H1 (cell line): ENCODE measurements at regions not wholly inside any gene's neighbourhood (a gene's known extent, or its start where the extent isn't known, plus 50 kb on each side); places are given as distances from the start of the nearest gene placed in this dataset.

Experiments
- BCL11A ChIP-seq, 2 experiments: IDR thresholded peaks; one replicate each; pipeline ENCODE4 v1.6.1; 2011; ENCODE audit warnings: low read depth in 2 of 2, low read length in 2 of 2, mild to moderate bottlenecking in 2 of 2
- BRCA1 ChIP-seq: IDR thresholded peaks from 2 replicates; pipeline ENCODE4 v1.6.1; 2012; ENCODE audit warnings: low read depth, low read length, improper control_type of control experiment
- CBX8 ChIP-seq: fragments of 300-800, 300-1000 bp; sonication (generic); IDR thresholded peaks from 2 replicates; pipeline ENCODE4 v1.7.1; 2016; ENCODE audit warnings: low read depth, low read length, borderline replicate concordance
- EGR1 ChIP-seq: IDR thresholded peaks from 2 replicates; pipeline ENCODE4 v1.6.1; 2011; ENCODE audit warnings: low read depth, low read length, borderline replicate concordance
- EZH2 ChIP-seq: fragments of 200-600 bp; sonication (generic); IDR thresholded peaks from 2 replicates; pipeline ENCODE4 v1.7.1; 2012; ENCODE audit warnings: low read depth, mild to moderate bottlenecking, moderate library complexity, low read length, inconsistent platforms; ENCODE audit not compliant: severe bottlenecking
- JUN ChIP-seq: IDR thresholded peaks from 2 replicates; pipeline ENCODE4 v1.6.1; 2011; ENCODE audit warnings: low read depth, mild to moderate bottlenecking, improper control_type of control experiment, low read length
- SIRT6 ChIP-seq: IDR thresholded peaks from one replicate; pipeline ENCODE4 v1.7.1; 2012; ENCODE audit warnings: low read length, inconsistent platforms
- SP1 ChIP-seq: IDR thresholded peaks from 2 replicates; pipeline ENCODE4 v1.6.1; 2011; ENCODE audit warnings: low read depth, low read length
- TF ChIP-seq, protein P1 (sequence below): fragments of 300-600 bp; sonication (generic); IDR thresholded peaks from 2 replicates; pipeline ENCODE4 v1.7.1; 2012; ENCODE audit warnings: low read length, moderate library complexity, mild to moderate bottlenecking, inconsistent platforms; ENCODE audit not compliant: insufficient replicate concordance
- TF ChIP-seq, protein P2 (sequence below): IDR thresholded peaks from 2 replicates; pipeline ENCODE4 v1.6.1; 2012; ENCODE audit warnings: inconsistent platforms

DNA sequence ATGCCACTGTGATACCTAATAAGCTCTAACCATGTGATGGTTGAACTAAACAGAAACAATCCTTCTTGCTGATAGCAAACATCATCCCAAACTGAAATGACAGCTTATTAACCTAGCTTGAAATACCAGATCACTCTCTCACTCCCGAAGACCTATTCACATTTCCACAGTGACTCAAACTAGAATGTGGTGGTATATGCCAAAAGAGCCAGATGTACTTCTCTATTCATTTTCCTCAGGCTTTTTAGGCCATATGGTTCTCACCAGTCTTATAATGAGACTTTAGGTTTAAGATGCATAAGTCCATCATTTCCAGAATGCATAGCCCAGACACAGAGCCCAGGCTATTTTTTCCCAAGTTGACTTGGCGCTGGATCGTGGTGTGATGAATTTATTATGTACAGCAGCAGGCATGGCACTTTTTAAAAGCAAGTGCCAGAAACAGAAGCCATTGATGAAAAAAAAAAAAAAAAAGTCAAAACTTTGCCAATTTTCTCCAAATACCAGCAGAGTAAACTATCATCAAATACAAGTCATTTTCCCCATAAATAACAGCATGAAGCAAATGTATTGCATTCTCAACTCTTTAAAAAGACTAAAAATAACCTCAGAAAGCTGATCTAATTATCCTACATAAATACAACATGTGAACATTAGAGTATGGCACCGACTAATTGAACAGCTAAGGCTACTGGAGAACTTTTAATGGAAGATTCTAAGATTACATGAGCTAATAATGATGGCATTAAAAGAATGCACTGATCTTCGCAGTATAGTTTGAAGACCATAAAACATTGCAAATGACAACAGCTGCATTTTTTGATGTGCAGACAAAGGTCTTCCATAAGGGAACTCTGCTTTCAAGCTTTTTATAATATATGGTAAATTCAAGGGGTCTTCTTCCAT lies 365.4 kb downstream of the LRRIQ3 start (continued):
- TF ChIP-seq, protein P1, sequence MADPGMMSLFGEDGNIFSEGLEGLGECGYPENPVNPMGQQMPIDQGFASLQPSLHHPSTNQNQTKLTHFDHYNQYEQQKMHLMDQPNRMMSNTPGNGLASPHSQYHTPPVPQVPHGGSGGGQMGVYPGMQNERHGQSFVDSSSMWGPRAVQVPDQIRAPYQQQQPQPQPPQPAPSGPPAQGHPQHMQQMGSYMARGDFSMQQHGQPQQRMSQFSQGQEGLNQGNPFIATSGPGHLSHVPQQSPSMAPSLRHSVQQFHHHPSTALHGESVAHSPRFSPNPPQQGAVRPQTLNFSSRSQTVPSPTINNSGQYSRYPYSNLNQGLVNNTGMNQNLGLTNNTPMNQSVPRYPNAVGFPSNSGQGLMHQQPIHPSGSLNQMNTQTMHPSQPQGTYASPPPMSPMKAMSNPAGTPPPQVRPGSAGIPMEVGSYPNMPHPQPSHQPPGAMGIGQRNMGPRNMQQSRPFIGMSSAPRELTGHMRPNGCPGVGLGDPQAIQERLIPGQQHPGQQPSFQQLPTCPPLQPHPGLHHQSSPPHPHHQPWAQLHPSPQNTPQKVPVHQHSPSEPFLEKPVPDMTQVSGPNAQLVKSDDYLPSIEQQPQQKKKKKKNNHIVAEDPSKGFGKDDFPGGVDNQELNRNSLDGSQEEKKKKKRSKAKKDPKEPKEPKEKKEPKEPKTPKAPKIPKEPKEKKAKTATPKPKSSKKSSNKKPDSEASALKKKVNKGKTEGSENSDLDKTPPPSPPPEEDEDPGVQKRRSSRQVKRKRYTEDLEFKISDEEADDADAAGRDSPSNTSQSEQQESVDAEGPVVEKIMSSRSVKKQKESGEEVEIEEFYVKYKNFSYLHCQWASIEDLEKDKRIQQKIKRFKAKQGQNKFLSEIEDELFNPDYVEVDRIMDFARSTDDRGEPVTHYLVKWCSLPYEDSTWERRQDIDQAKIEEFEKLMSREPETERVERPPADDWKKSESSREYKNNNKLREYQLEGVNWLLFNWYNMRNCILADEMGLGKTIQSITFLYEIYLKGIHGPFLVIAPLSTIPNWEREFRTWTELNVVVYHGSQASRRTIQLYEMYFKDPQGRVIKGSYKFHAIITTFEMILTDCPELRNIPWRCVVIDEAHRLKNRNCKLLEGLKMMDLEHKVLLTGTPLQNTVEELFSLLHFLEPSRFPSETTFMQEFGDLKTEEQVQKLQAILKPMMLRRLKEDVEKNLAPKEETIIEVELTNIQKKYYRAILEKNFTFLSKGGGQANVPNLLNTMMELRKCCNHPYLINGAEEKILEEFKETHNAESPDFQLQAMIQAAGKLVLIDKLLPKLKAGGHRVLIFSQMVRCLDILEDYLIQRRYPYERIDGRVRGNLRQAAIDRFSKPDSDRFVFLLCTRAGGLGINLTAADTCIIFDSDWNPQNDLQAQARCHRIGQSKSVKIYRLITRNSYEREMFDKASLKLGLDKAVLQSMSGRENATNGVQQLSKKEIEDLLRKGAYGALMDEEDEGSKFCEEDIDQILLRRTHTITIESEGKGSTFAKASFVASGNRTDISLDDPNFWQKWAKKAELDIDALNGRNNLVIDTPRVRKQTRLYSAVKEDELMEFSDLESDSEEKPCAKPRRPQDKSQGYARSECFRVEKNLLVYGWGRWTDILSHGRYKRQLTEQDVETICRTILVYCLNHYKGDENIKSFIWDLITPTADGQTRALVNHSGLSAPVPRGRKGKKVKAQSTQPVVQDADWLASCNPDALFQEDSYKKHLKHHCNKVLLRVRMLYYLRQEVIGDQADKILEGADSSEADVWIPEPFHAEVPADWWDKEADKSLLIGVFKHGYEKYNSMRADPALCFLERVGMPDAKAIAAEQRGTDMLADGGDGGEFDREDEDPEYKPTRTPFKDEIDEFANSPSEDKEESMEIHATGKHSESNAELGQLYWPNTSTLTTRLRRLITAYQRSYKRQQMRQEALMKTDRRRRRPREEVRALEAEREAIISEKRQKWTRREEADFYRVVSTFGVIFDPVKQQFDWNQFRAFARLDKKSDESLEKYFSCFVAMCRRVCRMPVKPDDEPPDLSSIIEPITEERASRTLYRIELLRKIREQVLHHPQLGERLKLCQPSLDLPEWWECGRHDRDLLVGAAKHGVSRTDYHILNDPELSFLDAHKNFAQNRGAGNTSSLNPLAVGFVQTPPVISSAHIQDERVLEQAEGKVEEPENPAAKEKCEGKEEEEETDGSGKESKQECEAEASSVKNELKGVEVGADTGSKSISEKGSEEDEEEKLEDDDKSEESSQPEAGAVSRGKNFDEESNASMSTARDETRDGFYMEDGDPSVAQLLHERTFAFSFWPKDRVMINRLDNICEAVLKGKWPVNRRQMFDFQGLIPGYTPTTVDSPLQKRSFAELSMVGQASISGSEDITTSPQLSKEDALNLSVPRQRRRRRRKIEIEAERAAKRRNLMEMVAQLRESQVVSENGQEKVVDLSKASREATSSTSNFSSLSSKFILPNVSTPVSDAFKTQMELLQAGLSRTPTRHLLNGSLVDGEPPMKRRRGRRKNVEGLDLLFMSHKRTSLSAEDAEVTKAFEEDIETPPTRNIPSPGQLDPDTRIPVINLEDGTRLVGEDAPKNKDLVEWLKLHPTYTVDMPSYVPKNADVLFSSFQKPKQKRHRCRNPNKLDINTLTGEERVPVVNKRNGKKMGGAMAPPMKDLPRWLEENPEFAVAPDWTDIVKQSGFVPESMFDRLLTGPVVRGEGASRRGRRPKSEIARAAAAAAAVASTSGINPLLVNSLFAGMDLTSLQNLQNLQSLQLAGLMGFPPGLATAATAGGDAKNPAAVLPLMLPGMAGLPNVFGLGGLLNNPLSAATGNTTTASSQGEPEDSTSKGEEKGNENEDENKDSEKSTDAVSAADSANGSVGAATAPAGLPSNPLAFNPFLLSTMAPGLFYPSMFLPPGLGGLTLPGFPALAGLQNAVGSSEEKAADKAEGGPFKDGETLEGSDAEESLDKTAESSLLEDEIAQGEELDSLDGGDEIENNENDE: no peak
- TF ChIP-seq SIRT6 (no peak), BCL11A (IDR thresholded peaks at IDR 0.05; ENCODE audit: low read depth in 2 of 2, low read length in 2 of 2) (no peak), EZH2 (no peak), BRCA1 (no peak), EGR1 (no peak), SP1 (no peak), JUN (no peak), CBX8 (no peak)
- TF ChIP-seq, protein P2, sequence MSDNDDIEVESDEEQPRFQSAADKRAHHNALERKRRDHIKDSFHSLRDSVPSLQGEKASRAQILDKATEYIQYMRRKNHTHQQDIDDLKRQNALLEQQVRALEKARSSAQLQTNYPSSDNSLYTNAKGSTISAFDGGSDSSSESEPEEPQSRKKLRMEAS: no peak
